ENCODE measurements at regions not wholly inside any gene's neighbourhood (a gene's known extent, or its start where the extent isn't known, plus 50 kb on each side); places are given as distances from the start of the nearest gene placed in this dataset.

- H4K91ac ChIP-seq (replicated peaks; ENCODE audit: insufficient read length, low read length) = no peak overlapping the region
- H3K79me2 ChIP-seq (ENCODE audit: control insufficient read depth in 1 of 2, insufficient read depth in 2 of 2, low read length in 2 of 2) = no peaks in the 10 kb centered on the region
- peaks cover 0 to 3% of the 10 kb centered on the region in 2 experiments; a peak in 3 of 4 replicates for H3K9me3 ChIP-seq (ENCODE audit: insufficient read depth in 2 of 2, low read depth in 1 of 2, low read length in 1 of 2)
- H2BK15ac ChIP-seq (ENCODE audit: low read length) = no peak overlapping the region
- no peaks in the 10 kb centered on the region for H3K4me1 ChIP-seq (replicated peaks in 1 of 4; ENCODE audit: control insufficient read depth in 3 of 4, insufficient read depth in 4 of 4, low read length in 3 of 4)
- H4K20me1 ChIP-seq (replicated peaks in 1 of 2; ENCODE audit: control insufficient read depth in 1 of 2, insufficient read depth in 2 of 2, low read length in 2 of 2) = no peaks in the 10 kb centered on the region
- no peak overlapping the region for H2BK120ac ChIP-seq (replicated peaks; ENCODE audit: low read depth, low read length)
- no peaks in the 10 kb centered on the region for H3K27me3 ChIP-seq (replicated peaks in 1 of 4; ENCODE audit: control insufficient read depth in 3 of 4, extremely low read depth in 1 of 4, insufficient read depth in 3 of 4, low read length in 3 of 4)
- H4K8ac ChIP-seq (ENCODE audit: extremely low read depth, insufficient read depth, low read length) = no peak overlapping the region
- ChIA-PET CTCF (ENCODE audit: partially characterized antibody) (no interaction called here), POLR2A (ENCODE audit: partially characterized antibody) (no interaction called here)
- no peaks in the 10 kb centered on the region for H3K36me3 ChIP-seq (ENCODE audit: control insufficient read depth in 2 of 4, insufficient read depth in 4 of 4, low read length in 3 of 4)
- no peaks in the 10 kb centered on the region for H3K79me1 ChIP-seq (ENCODE audit: low read depth, low read length)
- DNase-seq (ENCODE audit: low read depth in 1 of 2, low spot score in 2 of 2) = no peak
- no peak overlapping the region for H3K23ac ChIP-seq (ENCODE audit: insufficient read length)
- no peak for FAIRE-seq
- no peak overlapping the region for H3K56ac ChIP-seq (replicated peaks; ENCODE audit: insufficient read length, low read depth, low read length)
- WGBS, 2 experiments (ENCODE audit: extremely low coverage in 1 of 2, insufficient coverage in 1 of 2, insufficient read length in 1 of 2, insufficient replicate concordance in 2 of 2, low coverage in 1 of 2, low lambda C conversion rate in 2 of 2, missing lambda C conversion rate in 1 of 2) = 97% methylated on average over 2 of the region's 2 CpGs; no CpG with 5 or more reads in 1 of the 2 experiments
- H3K4me3 ChIP-seq (ENCODE audit: extremely low read depth in 1 of 4, insufficient read depth in 2 of 4, low read depth in 3 of 4, low read length in 4 of 4) = no peak overlapping the region
- no peak overlapping the region for H3K4me2 ChIP-seq (ENCODE audit: insufficient read depth in 1 of 2, low read depth in 2 of 2, low read length in 2 of 2)
- no peak for TF ChIP-seq USF2 (IDR thresholded peaks at IDR 0.05; ENCODE audit: low read length)
- TF ChIP-seq YY1 (IDR thresholded peaks at IDR 0.05; ENCODE audit: low read depth, low read length) = no peak
- no peak for TF ChIP-seq CTCF (IDR thresholded peaks at IDR 0.05; ENCODE audit: control extremely low read depth in 1 of 3, insufficient read depth in 1 of 3, low read depth in 1 of 3, low read length in 3 of 3)
- no peak for TF ChIP-seq JUN (IDR thresholded peaks at IDR 0.05; ENCODE audit: low read depth, low read length)
- no peak for TF ChIP-seq TAF7 (optimal IDR thresholded peaks at IDR 0.05; ENCODE audit: borderline replicate concordance, low read depth, low read length)
- no peak for TF ChIP-seq BACH1 (IDR thresholded peaks at IDR 0.05; ENCODE audit: low read length)
- TF ChIP-seq E2F6 (IDR thresholded peaks at IDR 0.05) = no peak
- TF ChIP-seq SIX5 (IDR thresholded peaks at IDR 0.05; ENCODE audit: low read depth, low read length) = no peak
- TF ChIP-seq RBBP5 (IDR thresholded peaks at IDR 0.05; ENCODE audit: borderline replicate concordance, low read depth, low read length) = no peak
- no peak for TF ChIP-seq SUZ12 (IDR thresholded peaks at IDR 0.05; ENCODE audit: low read length)
- no peak for TF ChIP-seq KDM4A (IDR thresholded peaks at IDR 0.05; ENCODE audit: low read depth, low read length, severe bottlenecking)
- H3K23me2 ChIP-seq (ENCODE audit: low read depth, low read length) = no peaks in the 10 kb centered on the region
- H3K18ac ChIP-seq (ENCODE audit: extremely low read depth, low read length) = no peak overlapping the region
- no peak overlapping the region for H2BK12ac ChIP-seq (ENCODE audit: low read depth, low read length)
- H2AFZ ChIP-seq (ENCODE audit: low read length) = no peak overlapping the region
- no peak overlapping the region for H3K27ac ChIP-seq (ENCODE audit: low read depth, low read length)
- H2BK20ac ChIP-seq (ENCODE audit: low read length) = no peak overlapping the region
- H2AK5ac ChIP-seq (ENCODE audit: low read depth, low read length) = no peak overlapping the region
- H3K14ac ChIP-seq (ENCODE audit: insufficient read length) = no peak overlapping the region
- H2BK5ac ChIP-seq (ENCODE audit: low read depth, low read length) = no peak overlapping the region
- H4K5ac ChIP-seq (ENCODE audit: insufficient read length, low read depth, low read length) = no peak overlapping the region
- H3K4ac ChIP-seq (replicated peaks; ENCODE audit: insufficient read length, low read depth, low read length) = no peak overlapping the region
- H3K9ac ChIP-seq (replicated peaks in 1 of 4; ENCODE audit: extremely low read depth in 1 of 4, low read depth in 3 of 4, low read length in 3 of 4) = no peak overlapping the region
These were observed 590.6 kb upstream of the SOX9 start for GRCh38 chr17:71530248-71530647.
